ENCODE measurements at regions not wholly inside any gene's neighbourhood (a gene's known extent, or its start where the extent isn't known, plus 50 kb on each side); places are given as distances from the start of the nearest gene placed in this dataset.
"Not testable (repeated sequence)": the region's sequence is repeated elsewhere in the genome, so short reads cannot be mapped to it uniquely, and the experiment has no call there.

DNA sequence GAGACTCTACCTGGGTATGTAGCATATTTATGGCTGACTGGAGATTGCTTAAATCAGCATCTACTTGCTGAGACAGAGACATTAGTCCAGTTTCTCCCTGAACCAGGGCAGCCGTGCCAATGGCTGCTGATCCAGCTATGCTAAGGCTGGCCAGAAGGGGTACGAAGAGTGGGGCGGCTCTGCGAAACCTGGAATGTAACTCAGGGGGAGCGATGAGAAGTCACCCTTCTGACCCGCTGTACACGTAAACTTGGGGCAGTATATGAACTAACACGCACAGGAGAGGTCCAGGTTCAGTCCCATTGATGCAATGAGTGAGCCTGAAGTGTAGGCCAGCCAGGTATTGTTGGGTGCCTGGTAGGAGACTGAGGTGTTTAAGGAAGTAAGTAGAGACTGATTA, 73.7 kb downstream of the PRR15 start:
- Histone ChIP-seq H3K4me3 (no peak overlapping the region), H3K4me1 (ENCODE audit: low read depth) (peaks cover 4% of the 10 kb centered on the region), H3K9me3 (no peaks in the 10 kb centered on the region), H3K36me3 (ENCODE audit: low read depth) (no peaks in the 10 kb centered on the region)
- intact Hi-C loops (cut with DNase I, micrococcal nuclease), result no loop called here
- ATAC-seq, result no peak
- TF ChIP-seq, protein P1, sequence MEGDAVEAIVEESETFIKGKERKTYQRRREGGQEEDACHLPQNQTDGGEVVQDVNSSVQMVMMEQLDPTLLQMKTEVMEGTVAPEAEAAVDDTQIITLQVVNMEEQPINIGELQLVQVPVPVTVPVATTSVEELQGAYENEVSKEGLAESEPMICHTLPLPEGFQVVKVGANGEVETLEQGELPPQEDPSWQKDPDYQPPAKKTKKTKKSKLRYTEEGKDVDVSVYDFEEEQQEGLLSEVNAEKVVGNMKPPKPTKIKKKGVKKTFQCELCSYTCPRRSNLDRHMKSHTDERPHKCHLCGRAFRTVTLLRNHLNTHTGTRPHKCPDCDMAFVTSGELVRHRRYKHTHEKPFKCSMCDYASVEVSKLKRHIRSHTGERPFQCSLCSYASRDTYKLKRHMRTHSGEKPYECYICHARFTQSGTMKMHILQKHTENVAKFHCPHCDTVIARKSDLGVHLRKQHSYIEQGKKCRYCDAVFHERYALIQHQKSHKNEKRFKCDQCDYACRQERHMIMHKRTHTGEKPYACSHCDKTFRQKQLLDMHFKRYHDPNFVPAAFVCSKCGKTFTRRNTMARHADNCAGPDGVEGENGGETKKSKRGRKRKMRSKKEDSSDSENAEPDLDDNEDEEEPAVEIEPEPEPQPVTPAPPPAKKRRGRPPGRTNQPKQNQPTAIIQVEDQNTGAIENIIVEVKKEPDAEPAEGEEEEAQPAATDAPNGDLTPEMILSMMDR (IDR thresholded peaks at IDR 0.05), result no peak
- no peak for DNase-seq

DNA sequence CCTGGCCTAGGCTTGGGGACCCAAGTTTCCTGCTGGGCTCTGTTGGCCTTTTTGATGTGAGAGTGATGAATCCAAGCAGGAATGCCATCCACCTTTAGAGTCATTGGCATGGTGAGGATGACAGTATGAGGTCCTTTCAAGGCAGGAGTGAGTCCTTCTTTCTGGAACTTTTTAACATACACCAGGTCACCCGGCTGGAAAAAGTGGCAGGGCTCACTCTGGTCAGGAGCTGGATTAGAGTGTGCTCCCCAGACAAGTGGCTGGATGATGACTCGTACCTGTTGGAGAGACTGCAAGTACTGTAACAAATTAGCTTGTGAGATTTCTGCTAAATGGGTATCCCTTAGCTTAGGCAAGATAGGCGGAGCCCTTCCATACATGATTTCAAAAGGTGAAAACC, 75.2 kb downstream of the PRR15 start:
- DNase-seq; H3K4me1 ChIP-seq (ENCODE audit: low read depth); ATAC-seq; H3K4me3 ChIP-seq; H3K9me3 ChIP-seq; intact Hi-C loops (cut with DNase I, micrococcal nuclease); H3K36me3 ChIP-seq (ENCODE audit: low read depth): not testable (repeated sequence)

DNA sequence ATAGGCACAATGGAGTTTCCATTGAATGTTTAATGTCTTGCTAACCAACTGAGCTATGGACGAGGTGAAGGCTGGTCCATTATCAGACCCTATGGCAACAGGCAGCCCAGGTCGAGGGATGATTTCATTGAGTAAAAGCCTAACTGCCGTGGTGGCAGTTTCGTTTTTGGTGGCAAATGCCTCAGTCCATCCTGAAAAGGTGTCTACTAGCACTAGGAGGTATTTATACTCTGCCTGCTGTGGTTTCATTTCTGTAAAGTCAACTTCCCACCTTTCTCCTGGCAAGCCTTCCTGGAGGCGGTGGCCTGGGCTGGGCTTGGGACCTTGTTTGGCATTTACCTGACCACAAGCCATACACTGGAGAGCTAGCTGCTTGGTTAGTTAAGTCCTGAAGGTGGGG, 75.8 kb downstream of the PRR15 start:
- intact Hi-C loops (cut with DNase I, micrococcal nuclease), result no loop called here

DNA sequence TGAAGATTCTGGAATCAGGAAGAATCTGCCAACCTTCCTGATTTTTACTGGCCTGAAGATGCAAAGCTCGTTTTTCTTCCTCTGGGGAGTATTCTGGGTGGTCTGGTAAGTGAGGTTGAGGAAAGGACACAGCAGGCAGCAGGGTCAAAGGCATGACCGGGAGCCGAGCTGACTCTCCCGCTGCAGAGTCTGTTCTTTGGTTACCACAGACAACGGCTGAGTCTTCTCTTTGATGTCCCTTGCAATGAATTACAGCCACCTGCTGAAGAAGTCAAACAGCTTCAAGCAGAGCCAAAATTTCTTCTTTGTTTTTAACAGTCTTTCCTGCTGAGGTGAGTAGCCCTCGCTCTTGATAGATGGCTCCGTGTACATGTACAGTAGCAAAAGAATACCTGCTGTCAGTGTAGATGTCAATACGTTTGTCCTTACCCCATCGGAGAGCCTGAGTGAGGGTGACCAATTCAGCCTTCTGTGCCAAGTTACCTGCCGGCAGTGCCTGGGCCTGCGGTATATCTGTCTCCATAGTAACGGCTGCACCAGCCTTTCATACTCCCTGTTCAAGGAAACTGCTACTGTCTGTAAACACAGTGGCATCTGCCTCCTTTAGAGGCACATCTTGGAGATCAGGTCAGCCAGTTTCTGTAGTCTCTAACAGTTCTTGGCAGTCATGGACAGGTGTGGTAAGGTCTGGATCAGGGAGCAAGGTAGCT, 76.4 kb downstream of the PRR15 start:
- ATAC-seq (no peak), DNase-seq (no peak)
- intact Hi-C loops (cut with DNase I, micrococcal nuclease), result no loop called here
- no peak overlapping the region for H3K4me3 ChIP-seq
- H3K9me3 ChIP-seq, result no peaks in the 10 kb centered on the region
- TF ChIP-seq, protein P1 (IDR thresholded peaks at IDR 0.05), result no peak
- H3K4me1 ChIP-seq (ENCODE audit: low read depth), result peaks cover 4% of the 10 kb centered on the region
- H3K36me3 ChIP-seq (ENCODE audit: low read depth), result no peaks in the 10 kb centered on the region

More for the DNA sequence above, 75.8 kb downstream of the PRR15 start:
- DNase-seq (no peak), ATAC-seq (no peak)
- H3K4me1 ChIP-seq (ENCODE audit: low read depth), result peaks cover 4% of the 10 kb centered on the region
- no peak overlapping the region for H3K4me3 ChIP-seq
- TF ChIP-seq, protein P1 (IDR thresholded peaks at IDR 0.05), result no peak
- no peaks in the 10 kb centered on the region for H3K9me3 ChIP-seq
- H3K36me3 ChIP-seq (ENCODE audit: low read depth), result no peaks in the 10 kb centered on the region

DNA sequence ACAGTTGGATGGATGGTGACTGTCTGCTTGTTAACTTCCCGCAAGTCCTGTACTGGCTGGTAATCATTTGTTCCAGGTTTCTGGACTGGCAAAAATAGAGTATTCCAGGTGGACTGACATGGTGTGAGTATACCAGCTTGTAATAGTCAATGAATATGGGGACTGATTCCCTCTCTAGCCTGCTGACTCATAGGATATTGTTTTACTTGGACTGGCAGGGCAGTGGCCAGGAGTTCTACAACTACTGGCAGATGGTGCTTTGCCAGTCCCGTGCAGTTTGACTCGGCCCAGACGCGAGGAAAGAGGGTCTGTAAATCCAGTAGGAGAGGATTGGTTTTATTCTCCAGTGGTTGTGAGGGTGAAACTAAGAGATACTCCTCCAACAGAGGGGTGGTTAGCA, 78.0 kb downstream of the PRR15 start:
- no peak for DNase-seq
- no peak for ATAC-seq
- TF ChIP-seq, protein P1 (IDR thresholded peaks at IDR 0.05), result no peak
- H3K36me3 ChIP-seq (ENCODE audit: low read depth), result no peaks in the 10 kb centered on the region
- H3K4me1 ChIP-seq (ENCODE audit: low read depth), result no peaks in the 10 kb centered on the region
- intact Hi-C loops (cut with DNase I, micrococcal nuclease), result no loop called here
- H3K9me3 ChIP-seq, result no peaks in the 10 kb centered on the region
- no peak overlapping the region for H3K4me3 ChIP-seq

DNA sequence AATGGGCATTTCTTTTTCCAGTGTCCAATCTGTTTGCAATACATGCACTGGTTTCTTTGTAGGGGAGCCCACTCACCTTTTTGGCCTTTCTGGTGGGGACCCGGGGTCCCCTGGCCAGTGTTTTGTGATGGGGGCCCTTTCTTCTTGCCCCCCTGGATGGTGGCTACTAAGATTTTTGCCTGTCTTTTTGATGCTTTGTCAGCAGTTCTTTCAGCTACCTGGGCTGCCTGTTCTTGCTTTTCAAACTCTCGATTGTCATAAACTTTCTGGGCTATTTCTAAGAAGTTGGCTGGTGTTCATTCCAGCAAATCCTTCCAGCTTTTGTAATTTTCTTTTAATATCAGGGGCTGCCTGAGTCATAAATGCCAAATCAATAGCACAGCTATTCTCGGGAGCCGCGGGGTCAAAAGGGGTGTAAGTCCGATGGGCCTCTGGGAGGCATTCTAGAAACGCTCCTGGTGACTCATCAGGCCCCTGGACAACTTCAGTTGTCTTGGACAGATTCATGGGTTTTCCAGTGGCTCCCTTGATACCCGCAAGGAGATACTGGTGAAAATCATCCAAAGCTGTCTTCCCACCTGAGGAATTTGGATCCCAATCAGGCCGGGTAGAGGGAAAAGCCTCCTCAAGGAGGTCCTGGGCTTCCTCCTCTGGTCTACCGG, 79.0 kb downstream of the PRR15 start:
- intact Hi-C loops (cut with DNase I, micrococcal nuclease), result no loop called here

DNA sequence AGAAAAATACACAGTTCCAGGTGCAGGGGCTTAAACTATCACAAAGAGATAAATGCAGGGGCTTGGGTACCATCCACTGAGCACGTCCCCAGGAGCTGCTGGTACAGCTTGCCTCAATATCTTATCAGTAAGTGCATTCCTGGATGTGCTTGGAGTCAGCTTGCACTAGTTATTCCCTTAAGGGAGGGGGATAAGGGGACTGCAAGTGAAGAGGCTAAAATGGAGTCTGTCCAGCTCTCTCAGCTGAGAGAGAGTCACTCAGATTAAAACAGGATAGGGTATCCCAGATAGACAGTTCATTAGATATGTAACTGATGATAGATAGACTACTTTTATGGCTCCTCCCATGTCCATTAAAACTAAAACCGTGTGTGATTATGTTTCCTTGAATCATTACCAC, 82.5 kb downstream of the PRR15 start:
- ATAC-seq; H3K4me3 ChIP-seq; H3K36me3 ChIP-seq (ENCODE audit: low read depth); H3K9me3 ChIP-seq; intact Hi-C loops (cut with DNase I, micrococcal nuclease); H3K4me1 ChIP-seq (ENCODE audit: low read depth); DNase-seq: not testable (repeated sequence)

More for the DNA sequence above, 79.0 kb downstream of the PRR15 start:
- H3K9me3 ChIP-seq, result no peaks in the 10 kb centered on the region
- no peaks in the 10 kb centered on the region for H3K36me3 ChIP-seq (ENCODE audit: low read depth)
- H3K4me1 ChIP-seq (ENCODE audit: low read depth), result no peaks in the 10 kb centered on the region
- ATAC-seq (no peak), DNase-seq (no peak)
- no peak overlapping the region for H3K4me3 ChIP-seq
- TF ChIP-seq, protein P1 (IDR thresholded peaks at IDR 0.05), result no peak

All from mucosa of descending colon (tissue), 3 donors.